ENCODE measurements at regions not wholly inside any gene's neighbourhood (a gene's known extent, or its start where the extent isn't known, plus 50 kb on each side); places are given as distances from the start of the nearest gene placed in this dataset.

DNA sequence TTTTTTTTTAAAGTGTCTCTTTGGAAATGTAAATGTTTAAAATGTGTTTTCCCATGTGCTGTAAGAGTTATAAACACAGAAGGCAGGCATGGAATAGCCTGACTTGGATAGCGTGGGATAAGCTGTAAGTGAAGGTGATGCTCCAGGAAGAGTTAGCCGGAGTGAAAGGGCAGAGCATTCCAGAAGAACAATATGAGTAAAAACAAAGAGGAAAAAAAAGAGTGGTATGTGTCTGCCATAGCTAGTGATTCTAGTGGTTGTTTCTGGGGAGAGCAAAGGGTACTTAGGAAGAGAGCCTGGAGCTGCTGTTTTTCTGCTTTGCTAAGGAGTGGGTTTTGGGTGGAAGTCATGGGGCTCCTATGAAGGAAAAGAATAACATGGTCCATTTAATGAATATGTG, 126.9 kb upstream of the DLGAP1 start:
- intact Hi-C loops (cut with DNase I): no loop called here
- TF ChIP-seq CTCF (IDR thresholded peaks at IDR 0.05): no peak
- Histone ChIP-seq H3K27me3 (no peaks in the 10 kb centered on the region), H3K9me3 (no peaks in the 10 kb centered on the region), H3K4me1 (no peaks in the 10 kb centered on the region), H3K27ac (no peak overlapping the region), H3K4me3 (no peak overlapping the region), H3K36me3 (no peaks in the 10 kb centered on the region)
- ATAC-seq (no peak), DNase-seq (no peak)

GRCh38 chr18:4578449-4578848, 123.3 kb upstream of the DLGAP1 start:
- no peak for DNase-seq
- intact Hi-C loops (cut with DNase I): no loop called here
- Histone ChIP-seq H3K4me1 (no peaks in the 10 kb centered on the region), H3K36me3 (no peaks in the 10 kb centered on the region), H3K9me3 (no peaks in the 10 kb centered on the region), H3K27me3 (no peaks in the 10 kb centered on the region), H3K27ac (no peak overlapping the region), H3K4me3 (no peak overlapping the region)
- no peak for ATAC-seq
- TF ChIP-seq CTCF (IDR thresholded peaks at IDR 0.05): no peak

GRCh38 chr18:4573735-4574134, 118.6 kb upstream of the DLGAP1 start:
- ATAC-seq (no peak), DNase-seq (no peak)
- no peaks in the 10 kb centered on the region for H3K4me1 ChIP-seq

DNA sequence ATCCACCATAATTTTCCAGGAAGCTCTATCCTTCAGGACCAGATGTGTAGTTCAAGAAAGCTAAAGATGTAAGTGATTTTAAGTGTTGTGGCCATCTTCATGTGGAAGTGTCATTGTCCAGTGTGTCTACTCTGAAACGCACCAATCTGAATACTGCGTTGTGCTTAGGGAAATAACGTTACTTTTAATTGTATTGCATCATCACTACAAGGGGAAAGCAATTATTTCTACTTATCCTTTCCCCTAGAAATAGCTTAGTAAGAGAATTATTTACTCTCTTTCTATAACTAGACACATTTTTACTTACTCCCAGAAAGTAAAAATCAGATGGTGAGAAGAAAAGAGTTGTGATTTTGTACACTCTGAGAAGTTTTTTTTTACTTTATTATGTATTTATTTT, 102.4 kb upstream of the DLGAP1 start:
- intact Hi-C loops (cut with DNase I): no loop called here
- Histone ChIP-seq H3K4me3 (no peak overlapping the region), H3K9me3 (no peaks in the 10 kb centered on the region), H3K36me3 (no peaks in the 10 kb centered on the region), H3K4me1 (no peaks in the 10 kb centered on the region), H3K27me3 (no peaks in the 10 kb centered on the region), H3K27ac (no peak overlapping the region)
- DNase-seq (no peak), ATAC-seq (no peak)
- TF ChIP-seq CTCF (IDR thresholded peaks at IDR 0.05): no peak

More at GRCh38 chr18:4573735-4574134, 118.6 kb upstream of the DLGAP1 start:
- no peak for TF ChIP-seq CTCF (IDR thresholded peaks at IDR 0.05)
- H3K27me3 ChIP-seq: no peaks in the 10 kb centered on the region
- intact Hi-C loops (cut with DNase I): no loop called here
- no peaks in the 10 kb centered on the region for H3K36me3 ChIP-seq
- no peaks in the 10 kb centered on the region for H3K9me3 ChIP-seq
- H3K4me3 ChIP-seq: no peak overlapping the region
- H3K27ac ChIP-seq: no peak overlapping the region

GRCh38 chr18:4551001-4551360, 95.9 kb upstream of the DLGAP1 start:
- no peak overlapping the region for H3K4me3 ChIP-seq
- intact Hi-C loops (cut with DNase I): no loop called here
- DNase-seq (no peak), ATAC-seq (no peak)
- no peak for TF ChIP-seq CTCF (IDR thresholded peaks at IDR 0.05)
- no peak overlapping the region for H3K27ac ChIP-seq
- no peaks in the 10 kb centered on the region for H3K4me1 ChIP-seq
- H3K27me3 ChIP-seq: no peaks in the 10 kb centered on the region
- H3K36me3 ChIP-seq: no peaks in the 10 kb centered on the region
- H3K9me3 ChIP-seq: no peaks in the 10 kb centered on the region

- H3K36me3 ChIP-seq: no peaks in the 10 kb centered on the region
- no peaks in the 10 kb centered on the region for H3K9me3 ChIP-seq
- H3K27me3 ChIP-seq: no peaks in the 10 kb centered on the region
- no peak overlapping the region for H3K27ac ChIP-seq
- no peak overlapping the region for H3K4me3 ChIP-seq
- intact Hi-C loops (cut with DNase I): no loop called here
- DNase-seq (no peak), ATAC-seq (no peak)
- no peaks in the 10 kb centered on the region for H3K4me1 ChIP-seq
- TF ChIP-seq CTCF (IDR thresholded peaks at IDR 0.05): no peak
Measured at GRCh38 chr18:4549164-4549872, 94.2 kb upstream of the DLGAP1 start.
